ENCODE measurements at regions not wholly inside any gene's neighbourhood (a gene's known extent, or its start where the extent isn't known, plus 50 kb on each side); places are given as distances from the start of the nearest gene placed in this dataset.

DNA sequence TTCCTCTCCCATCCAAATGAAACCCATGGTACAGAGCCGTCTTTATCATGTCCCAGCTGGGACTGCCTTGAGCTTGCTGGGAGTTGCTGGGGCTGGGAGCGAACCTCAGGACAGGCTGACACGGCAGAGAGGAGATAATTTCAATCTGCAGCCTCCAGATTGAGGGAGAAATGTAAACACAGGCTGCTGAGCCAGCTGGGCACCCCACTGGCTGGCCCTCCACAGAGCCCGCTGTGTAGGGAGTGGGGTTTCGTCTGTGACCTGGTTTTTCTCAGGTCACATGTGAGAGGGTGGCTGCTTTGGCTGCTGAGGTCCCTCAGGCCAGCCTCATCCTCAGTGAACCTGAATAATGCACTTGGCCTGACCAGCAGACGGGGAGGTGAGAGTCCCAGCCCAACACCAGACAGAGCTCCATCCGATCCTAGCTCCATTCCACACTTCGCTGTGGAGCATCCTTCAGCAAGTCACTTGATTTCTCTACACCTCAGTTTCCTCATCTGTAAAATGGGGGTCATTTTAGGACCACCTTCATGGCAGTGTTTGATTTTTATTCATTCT lies 121.6 kb upstream of the MRPS22 start (continued):
- TF ChIP-seq, protein P1, sequence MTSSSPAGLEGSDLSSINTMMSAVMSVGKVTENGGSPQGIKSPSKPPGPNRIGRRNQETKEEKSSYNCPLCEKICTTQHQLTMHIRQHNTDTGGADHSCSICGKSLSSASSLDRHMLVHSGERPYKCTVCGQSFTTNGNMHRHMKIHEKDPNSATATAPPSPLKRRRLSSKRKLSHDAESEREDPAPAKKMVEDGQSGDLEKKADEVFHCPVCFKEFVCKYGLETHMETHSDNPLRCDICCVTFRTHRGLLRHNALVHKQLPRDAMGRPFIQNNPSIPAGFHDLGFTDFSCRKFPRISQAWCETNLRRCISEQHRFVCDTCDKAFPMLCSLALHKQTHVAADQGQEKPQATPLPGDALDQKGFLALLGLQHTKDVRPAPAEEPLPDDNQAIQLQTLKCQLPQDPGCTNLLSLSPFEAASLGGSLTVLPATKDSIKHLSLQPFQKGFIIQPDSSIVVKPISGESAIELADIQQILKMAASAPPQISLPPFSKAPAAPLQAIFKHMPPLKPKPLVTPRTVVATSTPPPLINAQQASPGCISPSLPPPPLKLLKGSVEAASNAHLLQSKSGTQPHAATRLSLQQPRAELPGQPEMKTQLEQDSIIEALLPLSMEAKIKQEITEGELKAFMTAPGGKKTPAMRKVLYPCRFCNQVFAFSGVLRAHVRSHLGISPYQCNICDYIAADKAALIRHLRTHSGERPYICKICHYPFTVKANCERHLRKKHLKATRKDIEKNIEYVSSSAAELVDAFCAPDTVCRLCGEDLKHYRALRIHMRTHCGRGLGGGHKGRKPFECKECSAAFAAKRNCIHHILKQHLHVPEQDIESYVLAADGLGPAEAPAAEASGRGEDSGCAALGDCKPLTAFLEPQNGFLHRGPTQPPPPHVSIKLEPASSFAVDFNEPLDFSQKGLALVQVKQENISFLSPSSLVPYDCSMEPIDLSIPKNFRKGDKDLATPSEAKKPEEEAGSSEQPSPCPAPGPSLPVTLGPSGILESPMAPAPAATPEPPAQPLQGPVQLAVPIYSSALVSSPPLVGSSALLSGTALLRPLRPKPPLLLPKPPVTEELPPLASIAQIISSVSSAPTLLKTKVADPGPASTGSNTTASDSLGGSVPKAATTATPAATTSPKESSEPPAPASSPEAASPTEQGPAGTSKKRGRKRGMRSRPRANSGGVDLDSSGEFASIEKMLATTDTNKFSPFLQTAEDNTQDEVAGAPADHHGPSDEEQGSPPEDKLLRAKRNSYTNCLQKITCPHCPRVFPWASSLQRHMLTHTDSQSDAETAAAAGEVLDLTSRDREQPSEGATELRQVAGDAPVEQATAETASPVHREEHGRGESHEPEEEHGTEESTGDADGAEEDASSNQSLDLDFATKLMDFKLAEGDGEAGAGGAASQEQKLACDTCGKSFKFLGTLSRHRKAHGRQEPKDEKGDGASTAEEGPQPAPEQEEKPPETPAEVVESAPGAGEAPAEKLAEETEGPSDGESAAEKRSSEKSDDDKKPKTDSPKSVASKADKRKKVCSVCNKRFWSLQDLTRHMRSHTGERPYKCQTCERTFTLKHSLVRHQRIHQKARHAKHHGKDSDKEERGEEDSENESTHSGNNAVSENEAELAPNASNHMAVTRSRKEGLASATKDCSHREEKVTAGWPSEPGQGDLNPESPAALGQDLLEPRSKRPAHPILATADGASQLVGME (CRISPR knock-in tag; IDR thresholded peaks at IDR 0.05): no peak
- TF ChIP-seq ILF3 (IDR thresholded peaks at IDR 0.05; ENCODE audit: borderline replicate concordance) (no peak), FOXA1 (IDR thresholded peaks at IDR 0.05; ENCODE audit: borderline replicate concordance) (peak; percentile 68; the same call in 1 of the 2 replicates), TSC22D4 (tag; IDR thresholded peaks at IDR 0.05) (no peak), FOXK2 (conservative IDR thresholded peaks at IDR 0.05 in 1 of 2, IDR thresholded peaks at IDR 0.05 in 1 of 2; ENCODE audit: low read depth in 2 of 2) (peak; percentile 89 to 93), GATAD2A (IDR thresholded peaks at IDR 0.05) (peak; percentile 34; the same call in 1 of the 2 replicates), NR4A1 (CRISPR knock-in tag; IDR thresholded peaks at IDR 0.05) (no peak), NR4A1 (tag; IDR thresholded peaks at IDR 0.05) (peak; percentile 93), IRF2 (CRISPR knock-in tag; IDR thresholded peaks at IDR 0.05) (no peak), STAT5A (IDR thresholded peaks at IDR 0.05; ENCODE audit: borderline replicate concordance, low read length) (peak; percentile 91), SMARCC2 (IDR thresholded peaks at IDR 0.05; ENCODE audit: low read depth) (peak; percentile 88), KDM1A (IDR thresholded peaks at IDR 0.05) (peak; percentile 90 to 93)
- TF ChIP-seq, protein P2, sequence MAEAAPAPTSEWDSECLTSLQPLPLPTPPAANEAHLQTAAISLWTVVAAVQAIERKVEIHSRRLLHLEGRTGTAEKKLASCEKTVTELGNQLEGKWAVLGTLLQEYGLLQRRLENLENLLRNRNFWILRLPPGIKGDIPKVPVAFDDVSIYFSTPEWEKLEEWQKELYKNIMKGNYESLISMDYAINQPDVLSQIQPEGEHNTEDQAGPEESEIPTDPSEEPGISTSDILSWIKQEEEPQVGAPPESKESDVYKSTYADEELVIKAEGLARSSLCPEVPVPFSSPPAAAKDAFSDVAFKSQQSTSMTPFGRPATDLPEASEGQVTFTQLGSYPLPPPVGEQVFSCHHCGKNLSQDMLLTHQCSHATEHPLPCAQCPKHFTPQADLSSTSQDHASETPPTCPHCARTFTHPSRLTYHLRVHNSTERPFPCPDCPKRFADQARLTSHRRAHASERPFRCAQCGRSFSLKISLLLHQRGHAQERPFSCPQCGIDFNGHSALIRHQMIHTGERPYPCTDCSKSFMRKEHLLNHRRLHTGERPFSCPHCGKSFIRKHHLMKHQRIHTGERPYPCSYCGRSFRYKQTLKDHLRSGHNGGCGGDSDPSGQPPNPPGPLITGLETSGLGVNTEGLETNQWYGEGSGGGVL (CRISPR knock-in tag; IDR thresholded peaks at IDR 0.05): no peak
- TF ChIP-seq, protein P3, sequence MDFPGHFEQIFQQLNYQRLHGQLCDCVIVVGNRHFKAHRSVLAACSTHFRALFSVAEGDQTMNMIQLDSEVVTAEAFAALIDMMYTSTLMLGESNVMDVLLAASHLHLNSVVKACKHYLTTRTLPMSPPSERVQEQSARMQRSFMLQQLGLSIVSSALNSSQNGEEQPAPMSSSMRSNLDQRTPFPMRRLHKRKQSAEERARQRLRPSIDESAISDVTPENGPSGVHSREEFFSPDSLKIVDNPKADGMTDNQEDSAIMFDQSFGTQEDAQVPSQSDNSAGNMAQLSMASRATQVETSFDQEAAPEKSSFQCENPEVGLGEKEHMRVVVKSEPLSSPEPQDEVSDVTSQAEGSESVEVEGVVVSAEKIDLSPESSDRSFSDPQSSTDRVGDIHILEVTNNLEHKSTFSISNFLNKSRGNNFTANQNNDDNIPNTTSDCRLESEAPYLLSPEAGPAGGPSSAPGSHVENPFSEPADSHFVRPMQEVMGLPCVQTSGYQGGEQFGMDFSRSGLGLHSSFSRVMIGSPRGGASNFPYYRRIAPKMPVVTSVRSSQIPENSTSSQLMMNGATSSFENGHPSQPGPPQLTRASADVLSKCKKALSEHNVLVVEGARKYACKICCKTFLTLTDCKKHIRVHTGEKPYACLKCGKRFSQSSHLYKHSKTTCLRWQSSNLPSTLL (IDR thresholded peaks at IDR 0.05): no peak
- TF ChIP-seq, protein P4, sequence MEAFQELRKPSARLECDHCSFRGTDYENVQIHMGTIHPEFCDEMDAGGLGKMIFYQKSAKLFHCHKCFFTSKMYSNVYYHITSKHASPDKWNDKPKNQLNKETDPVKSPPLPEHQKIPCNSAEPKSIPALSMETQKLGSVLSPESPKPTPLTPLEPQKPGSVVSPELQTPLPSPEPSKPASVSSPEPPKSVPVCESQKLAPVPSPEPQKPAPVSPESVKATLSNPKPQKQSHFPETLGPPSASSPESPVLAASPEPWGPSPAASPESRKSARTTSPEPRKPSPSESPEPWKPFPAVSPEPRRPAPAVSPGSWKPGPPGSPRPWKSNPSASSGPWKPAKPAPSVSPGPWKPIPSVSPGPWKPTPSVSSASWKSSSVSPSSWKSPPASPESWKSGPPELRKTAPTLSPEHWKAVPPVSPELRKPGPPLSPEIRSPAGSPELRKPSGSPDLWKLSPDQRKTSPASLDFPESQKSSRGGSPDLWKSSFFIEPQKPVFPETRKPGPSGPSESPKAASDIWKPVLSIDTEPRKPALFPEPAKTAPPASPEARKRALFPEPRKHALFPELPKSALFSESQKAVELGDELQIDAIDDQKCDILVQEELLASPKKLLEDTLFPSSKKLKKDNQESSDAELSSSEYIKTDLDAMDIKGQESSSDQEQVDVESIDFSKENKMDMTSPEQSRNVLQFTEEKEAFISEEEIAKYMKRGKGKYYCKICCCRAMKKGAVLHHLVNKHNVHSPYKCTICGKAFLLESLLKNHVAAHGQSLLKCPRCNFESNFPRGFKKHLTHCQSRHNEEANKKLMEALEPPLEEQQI (IDR thresholded peaks at IDR 0.05): peak; percentile 68
